A549 (cell line): ENCODE measurements at regions not wholly inside any gene's neighbourhood (a gene's known extent, or its start where the extent isn't known, plus 50 kb on each side); places are given as distances from the start of the nearest gene placed in this dataset.

Experiments
- CTCF ChIP-seq: fragments of >200 bp; sonication (Bioruptor Twin); formaldehyde crosslinking; IDR thresholded peaks from 3 replicates; pipeline ENCODE4 v1.5.1; 2016
- POLR2AphosphoS2 ChIP-seq: conservative IDR thresholded peaks from 2 replicates; pipeline ENCODE4 v1.6.1; 2012; ENCODE audit warnings: low read length, improper control_type of control experiment, inconsistent platforms

GRCh38 chr7:153043440-153043839 lies 283.9 kb downstream of the ACTR3B start:
- TF ChIP-seq CTCF (no peak), POLR2AphosphoS2 (no peak)
